GM12892 (cell line): ENCODE measurements at regions not wholly inside any gene's neighbourhood (a gene's known extent, or its start where the extent isn't known, plus 50 kb on each side); places are given as distances from the start of the nearest gene placed in this dataset.

Source experiments
- POLR2A ChIP-seq: IDR thresholded peaks from 2 replicates; pipeline ENCODE4 v1.6.1; 2011; ENCODE audit warnings: low read depth, low read length, control low read depth
- POLR2AphosphoS5 ChIP-seq: IDR thresholded peaks from 2 replicates; pipeline ENCODE4 v1.6.1; 2011; ENCODE audit warnings: low read depth, low read length, control low read depth

DNA sequence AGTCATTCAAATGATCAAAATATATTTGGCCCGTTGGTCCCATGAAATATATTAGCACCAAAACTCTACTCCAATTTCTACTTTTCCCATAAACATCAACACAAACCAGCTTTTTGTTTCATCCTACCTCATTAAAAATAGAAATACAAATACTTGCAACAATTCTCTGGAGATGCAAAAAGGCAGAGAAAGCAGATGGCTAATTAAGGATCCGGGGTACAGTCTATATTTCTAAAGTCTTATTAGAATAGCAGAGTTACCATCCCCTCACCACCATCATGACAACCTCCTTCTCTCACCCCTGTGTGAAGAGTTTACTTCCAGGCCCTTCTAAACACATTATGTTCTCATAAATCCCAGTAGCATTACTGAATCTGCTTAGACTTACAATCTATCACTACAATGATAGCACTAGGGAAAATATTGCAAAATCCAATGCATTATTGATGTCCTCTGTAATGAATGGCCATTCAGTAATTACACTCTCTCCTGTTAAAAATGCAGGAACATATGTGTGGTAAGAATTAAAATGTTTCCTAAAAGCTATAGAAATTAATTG is 133.8 kb downstream of the HHIPL2 start:
- no peak for TF ChIP-seq POLR2A
- no peak for TF ChIP-seq POLR2AphosphoS5
